Stimulated activated CD4-positive, alpha-beta T cell treated with anti-CD3 and anti-CD28 coated beads, Interleukin-12 subunit alpha, Interleukin-12 subunit beta, amount 100 ng/mL, for 24 hours (primary cell): ENCODE measurements at regions not wholly inside any gene's neighbourhood (a gene's known extent, or its start where the extent isn't known, plus 50 kb on each side); places are given as distances from the start of the nearest gene placed in this dataset.

ENCODE experiments used
- DNase-seq, 2 experiments: peaks; one replicate each; pipeline ENCODE4 v3.0.0-alpha.2; 2020; ENCODE audit warnings: low read depth in 2 of 2

- DNase-seq = no peak
Observed at GRCh38 chr16:77553130-77553529, 118.3 kb upstream of the ADAMTS18 start.

GRCh38 chr16:77555126-77555525 lies 120.3 kb upstream of the ADAMTS18 start:
- no peak for DNase-seq

DNA sequence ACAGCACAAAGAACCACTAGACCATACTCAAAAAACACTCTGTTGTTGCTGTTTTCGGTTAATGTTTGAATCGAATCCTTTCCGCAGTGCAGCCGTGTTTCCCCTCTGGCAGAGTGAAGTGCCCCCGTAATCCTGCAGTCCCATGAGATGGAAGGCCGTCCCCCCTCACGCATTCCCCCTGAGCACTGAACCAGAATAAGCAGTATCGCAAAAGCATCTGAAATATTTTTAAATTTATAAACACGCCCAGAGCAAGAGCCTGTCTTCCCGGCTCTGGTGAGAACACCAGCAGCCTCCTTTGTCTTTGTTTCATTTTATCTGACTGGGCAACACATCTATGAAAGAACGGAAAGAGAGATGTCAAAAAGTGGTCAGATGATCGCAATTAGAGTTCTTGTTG lies 121.0 kb upstream of the ADAMTS18 start:
- no peak for DNase-seq

DNA sequence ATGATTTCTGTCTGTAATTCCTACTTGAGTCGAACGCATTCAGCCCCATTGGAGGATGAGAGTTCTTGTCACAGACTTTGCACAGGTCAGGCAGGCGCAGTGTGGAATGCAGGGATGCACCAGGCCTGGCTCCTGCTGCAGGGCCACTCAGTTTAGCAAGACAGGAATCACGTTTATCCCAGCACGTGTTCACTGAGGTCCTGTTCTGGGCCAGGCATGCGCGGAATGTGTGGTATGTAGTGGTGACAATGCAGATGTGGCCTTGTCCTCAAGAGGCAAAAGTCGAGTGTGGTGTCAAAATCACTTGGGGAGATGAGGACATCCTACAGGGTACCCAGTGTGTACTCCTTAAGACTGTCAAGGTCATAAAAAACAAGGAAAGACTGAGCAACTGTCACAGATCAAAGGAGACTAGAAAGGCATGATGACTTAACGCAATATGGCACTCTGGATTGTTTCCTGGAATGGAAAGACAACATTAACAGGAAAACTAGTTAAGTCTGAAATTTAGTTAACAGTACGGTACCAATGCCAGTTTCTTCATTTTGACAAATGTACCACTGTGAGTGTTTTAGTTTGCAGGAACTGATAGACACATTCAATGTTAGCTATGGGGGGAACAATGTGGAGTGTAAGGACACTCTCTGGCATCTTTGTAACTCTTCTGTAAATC lies 121.5 kb upstream of the ADAMTS18 start:
- DNase-seq = no peak

DNA sequence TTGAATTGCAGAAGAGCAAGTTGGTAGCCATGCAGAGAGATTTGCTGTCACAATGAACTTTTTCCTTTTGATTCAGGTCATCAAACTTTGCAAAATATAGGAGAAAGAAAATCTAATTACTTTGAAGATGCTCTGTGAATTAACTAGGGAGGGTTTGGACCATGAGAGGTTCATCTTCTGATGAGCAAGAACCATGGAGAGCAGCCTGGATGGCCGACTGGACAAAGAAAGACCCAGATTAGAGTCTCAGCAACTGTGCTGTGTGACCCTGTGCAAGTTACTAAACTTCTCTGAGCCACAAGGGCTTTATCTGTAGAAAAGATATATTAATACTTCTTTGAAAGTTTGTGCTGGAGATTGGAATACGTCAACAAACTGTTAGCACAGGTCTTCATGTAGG lies 122.6 kb upstream of the ADAMTS18 start:
- no peak for DNase-seq

DNA sequence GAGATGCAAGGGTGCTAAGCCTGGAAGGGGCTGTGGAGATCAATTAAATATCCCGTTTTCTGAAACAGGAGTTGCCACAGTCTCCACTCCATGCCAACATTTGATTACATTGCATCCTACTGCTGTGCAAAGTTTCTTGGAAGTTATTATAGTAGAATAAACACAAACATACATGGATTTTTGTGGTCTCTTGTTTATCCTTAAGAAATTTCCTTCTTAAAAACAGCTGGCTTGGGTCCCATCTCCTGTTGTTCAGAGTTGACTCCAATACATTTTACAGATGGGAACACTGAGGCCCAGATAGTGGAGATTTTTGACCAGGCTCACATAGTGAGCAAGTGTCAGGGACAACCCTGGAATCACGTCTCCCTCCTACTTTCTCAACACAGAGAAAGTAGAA lies 124.0 kb upstream of the ADAMTS18 start:
- no peak for DNase-seq

- no peak for DNase-seq
Observed at GRCh38 chr16:77562497-77562896, 127.7 kb upstream of the ADAMTS18 start.

DNA sequence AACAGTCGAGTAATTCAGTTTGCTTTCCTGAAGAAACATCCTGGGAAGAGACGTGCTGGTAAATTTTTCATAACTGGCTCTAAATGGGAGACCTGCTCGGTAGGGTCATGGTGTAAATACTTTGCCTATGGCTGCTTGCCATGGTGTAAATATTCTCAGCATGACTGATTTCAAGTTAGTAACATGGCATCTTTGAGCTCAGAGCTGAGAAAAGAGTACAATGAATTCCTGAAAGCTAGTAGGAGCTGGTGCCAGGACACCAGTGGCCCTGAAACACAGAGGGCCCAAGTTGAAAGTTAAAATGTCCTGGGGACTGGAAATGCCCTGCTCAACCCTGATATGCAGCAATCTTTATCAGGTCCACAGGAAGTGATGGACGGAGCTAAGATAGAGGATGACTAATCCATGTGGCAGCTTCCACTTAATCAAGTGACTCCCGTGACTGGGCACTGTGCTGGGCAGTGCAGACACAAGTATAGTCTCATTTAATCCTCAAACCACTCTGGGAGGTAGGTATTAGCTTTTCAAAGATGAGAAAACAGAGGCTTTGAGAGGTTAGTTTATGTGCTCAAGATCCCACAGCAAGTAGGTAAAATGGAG lies 130.1 kb upstream of the ADAMTS18 start:
- DNase-seq = no peak

DNA sequence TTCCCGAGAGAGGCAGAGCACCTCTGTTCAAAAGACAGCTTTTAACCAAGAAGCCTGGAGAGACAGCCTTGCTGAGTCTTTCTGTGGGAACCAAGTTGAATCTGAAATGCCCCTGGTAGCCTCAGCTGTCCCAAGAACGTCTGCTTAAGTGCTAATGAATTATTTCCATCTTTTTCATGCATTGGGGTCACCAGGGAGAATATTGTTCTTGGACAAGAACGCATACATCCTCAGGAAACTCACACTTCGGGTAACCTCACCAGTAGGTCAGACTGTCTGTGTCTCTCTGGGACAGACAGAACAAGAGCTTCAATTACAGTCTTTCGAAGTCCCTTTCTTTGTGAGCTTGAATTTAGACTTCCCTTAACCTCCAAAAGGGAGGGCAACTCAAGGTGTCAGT lies 134.6 kb upstream of the ADAMTS18 start:
- DNase-seq = no peak

GRCh38 chr16:77570574-77570973 lies 135.7 kb upstream of the ADAMTS18 start:
- DNase-seq = no peak

GRCh38 chr16:77571115-77571862 lies 136.5 kb upstream of the ADAMTS18 start:
- DNase-seq = no peak

- DNase-seq = no peak
Observed at GRCh38 chr16:77574867-77575624, 140.2 kb upstream of the ADAMTS18 start.

GRCh38 chr16:77579351-77579891 lies 142.9 kb upstream of the NUDT7 start:
- no peak for DNase-seq

DNA sequence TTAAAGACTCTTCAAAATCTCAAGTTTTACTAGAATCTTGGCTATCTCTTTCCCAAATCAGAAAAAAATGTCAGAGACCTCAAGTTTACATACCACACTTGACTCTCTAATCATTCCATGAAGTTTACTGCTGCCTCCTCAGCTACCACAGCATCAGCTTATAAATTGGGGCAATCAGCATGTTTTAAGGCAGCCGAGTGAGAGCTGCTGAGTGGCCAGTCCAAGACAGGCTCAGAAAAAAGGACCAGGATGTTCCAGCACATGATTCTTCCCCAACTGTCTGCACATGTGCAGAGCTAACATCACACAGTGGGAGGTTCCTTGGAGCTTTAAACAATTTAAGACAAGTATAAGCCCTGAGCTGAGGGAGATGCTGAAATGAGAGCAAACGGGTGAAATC lies 140.6 kb upstream of the NUDT7 start:
- no peak for DNase-seq

- DNase-seq = peak in 1 of 2 experiments; percentile 18
Observed at GRCh38 chr16:77584205-77584859, 138.0 kb upstream of the NUDT7 start.

- DNase-seq = no peak
Observed at GRCh38 chr16:77585379-77586251, 136.7 kb upstream of the NUDT7 start.

DNA sequence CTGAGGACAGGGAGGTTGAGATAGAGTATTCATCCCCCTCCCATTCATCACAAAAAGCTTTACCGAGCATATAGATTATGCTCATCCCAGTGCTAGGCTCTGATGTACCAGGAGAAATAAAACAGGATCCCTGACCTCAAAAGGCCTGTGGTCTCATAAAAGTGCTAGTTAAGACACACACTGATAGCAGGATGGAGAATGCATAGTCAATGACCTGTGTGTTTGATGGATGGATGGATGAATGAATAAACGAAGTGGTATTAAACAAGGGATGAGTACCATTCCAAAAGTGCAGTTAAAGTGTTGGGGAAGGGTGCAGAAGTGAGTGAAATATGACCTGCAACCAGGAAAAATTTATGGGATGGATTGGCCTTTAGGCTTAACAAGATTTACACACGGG lies 133.9 kb upstream of the NUDT7 start:
- no peak for DNase-seq

DNA sequence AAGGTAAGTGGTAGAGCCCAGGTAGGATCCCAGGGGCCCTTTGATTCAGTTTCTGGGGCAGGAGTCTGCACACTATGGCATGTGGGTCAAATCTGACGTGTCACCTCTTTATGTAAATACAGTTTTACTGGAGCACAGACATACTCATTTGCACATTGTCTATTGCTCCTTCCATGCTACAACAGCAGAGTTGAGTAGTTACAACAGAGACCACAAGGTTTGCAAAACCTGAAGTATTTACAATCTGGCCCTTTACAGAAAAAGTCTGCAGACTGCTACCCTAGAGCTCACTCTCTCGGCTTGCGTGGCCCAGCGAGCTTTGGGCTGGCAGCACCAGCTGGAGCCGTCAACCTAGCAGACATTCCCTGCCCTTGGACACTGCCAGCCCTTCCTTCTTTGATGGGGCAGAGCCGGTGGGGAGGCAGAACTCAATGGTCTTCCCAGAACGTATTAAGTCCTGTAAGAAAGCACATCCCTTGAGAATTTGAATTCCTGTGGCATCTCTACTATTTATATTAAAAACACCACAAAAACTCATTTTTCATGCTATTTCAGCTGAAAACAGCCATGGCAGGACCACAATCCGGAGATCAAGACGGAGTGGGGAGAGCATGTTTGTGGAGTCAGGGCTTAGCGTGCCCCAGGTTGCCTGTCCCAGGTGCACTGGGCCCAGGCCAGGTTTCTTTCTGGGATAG lies 133.1 kb upstream of the NUDT7 start:
- DNase-seq = no peak

- DNase-seq = no peak
Observed at GRCh38 chr16:77590707-77591106, 131.6 kb upstream of the NUDT7 start.

DNA sequence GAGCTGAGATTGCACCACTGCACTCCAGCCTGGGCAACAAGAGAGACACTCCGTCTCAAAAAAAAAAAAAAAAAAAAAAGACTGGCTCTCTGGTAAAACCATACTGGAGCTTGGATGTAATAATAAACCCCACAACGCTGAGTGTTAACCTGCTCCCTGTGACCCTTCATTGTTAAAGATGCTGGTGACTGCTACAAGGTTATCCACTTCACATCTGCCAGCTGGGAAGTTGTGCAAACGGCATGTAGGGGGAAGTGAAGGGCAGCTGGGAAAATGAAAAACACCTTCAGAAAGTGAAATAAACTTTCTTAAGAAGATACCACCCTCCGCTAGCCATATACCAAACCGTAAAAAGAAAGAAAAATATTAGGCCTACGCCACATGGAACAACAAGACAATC lies 131.0 kb upstream of the NUDT7 start:
- no peak for DNase-seq
